Inflammatory macrophage treated with lipopolysaccharide for 1 hour (primary cell): ENCODE measurements at regions not wholly inside any gene's neighbourhood (a gene's known extent, or its start where the extent isn't known, plus 50 kb on each side); places are given as distances from the start of the nearest gene placed in this dataset.
"Not testable (repeated sequence)": the region's sequence is repeated elsewhere in the genome, so short reads cannot be mapped to it uniquely, and the experiment has no call there.

Experiments
- DNase-seq, 2 donors: peaks; one replicate each; pipeline ENCODE4 v3.0.0-alpha.2; 2020 to 2022

DNA sequence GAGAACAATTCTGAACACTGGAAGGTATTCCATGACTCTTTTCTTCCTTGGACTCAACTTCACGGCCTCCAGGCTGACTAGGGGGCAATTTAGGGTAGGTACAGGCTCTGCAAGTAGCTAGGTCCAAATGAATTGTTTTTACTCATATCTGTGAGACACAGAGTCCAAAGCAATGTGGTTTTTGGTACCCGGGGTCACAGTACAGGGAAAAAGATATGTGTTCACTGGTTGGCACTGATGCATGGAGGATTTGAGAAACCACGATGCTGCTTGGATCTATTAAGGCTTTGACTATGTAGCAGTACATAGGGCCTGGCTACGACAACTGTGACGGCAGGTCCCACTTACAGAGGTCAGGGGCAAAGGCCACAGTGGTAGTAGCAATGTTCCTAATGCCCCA, 200.6 kb downstream of the DUSP10 start:
- DNase-seq: no peak

GRCh38 chr1:221543529-221544120, 198.3 kb downstream of the DUSP10 start:
- DNase-seq: peak; percentile 44 to 45

DNA sequence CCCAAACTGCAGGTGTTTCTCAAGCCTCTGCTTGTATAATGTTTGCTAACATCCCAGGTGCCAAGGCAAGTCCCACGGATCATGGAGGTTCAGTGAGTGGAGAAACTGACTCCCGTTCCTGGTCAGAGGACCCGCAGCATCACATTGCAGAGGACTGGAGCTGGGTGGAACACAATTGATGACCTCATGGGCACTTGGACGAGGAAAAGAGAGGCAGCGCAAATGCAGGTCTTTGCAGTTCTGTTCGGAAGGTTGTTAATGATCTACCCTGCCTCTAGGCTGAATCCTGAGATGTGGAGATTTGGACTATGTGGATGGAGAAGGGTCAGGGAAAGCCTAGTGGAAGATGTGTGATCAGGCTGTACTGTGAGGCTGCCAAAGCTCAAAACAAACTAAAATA, 192.9 kb downstream of the DUSP10 start:
- DNase-seq: no peak

DNA sequence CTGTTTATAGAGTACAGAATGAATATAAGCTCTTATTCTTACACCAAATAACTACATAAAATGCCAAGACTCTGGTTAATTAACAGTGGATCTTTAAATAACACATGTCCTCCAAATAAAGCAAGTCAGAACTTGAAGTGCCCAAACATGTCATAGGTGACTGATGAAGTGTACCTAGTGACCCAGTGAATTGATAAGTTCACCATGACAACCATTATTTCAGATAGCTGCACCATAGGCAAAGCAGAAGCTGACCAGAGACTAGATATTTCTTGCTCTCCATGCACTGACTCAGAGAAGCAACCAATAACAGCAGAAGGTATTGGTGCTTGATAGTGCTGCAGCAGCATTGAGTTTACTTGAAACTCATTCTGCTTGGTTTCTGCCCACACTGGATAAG, 192.1 kb downstream of the DUSP10 start:
- no peak for DNase-seq

DNA sequence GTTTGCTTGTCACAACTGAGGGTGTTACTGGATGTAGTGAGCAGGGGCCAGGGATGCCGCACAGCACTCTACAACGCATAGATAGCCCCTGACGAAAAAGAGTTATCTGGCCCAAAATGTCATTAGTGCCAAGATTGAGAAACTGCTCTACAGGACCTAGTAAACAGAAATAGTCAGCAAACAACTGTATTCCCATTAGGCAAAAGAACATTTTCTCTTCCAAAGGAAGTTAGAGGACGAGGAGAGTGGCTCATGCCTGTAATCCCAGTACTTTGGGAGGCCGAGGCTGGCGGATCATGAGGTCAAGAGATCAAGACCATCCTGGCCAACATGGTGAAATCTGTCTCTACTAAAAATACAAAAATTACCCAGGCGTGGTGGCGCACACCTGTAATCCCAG, 189.1 kb downstream of the DUSP10 start:
- DNase-seq: not testable (repeated sequence)

DNA sequence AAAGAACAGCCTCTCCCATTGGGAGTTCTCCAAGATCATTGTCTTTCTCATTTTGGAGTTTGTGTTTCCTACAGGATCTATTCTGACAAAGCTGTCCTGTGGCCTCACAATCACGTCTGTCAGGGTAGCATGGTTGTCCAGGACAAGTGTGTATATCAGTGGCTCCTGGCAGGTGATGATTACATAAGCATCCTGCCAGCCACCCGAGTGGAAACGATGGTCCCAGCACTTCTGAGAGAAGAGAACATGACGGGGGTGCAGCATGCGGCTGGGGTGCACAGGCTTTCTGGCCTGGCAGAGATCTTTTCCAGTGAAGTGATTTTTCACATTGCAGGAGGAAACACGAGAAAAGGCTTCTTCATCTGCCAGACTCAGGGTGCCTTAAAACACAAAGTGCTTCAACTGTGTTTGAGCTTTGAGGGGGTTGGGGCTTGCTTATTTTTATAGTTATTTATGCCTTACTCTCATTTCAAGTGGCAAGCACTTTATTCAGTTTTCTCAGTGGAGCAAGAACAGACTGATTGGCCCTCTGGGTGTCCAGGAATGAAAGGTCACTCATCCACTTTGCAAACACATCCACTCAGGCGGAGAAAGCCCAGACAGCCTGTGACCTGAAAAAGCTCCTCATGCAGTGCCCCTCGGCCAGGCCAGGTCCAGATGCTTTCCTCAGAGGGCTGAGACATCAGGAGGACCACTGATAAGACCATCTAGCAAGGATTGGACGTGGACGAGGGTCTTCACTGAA, 186.0 kb downstream of the DUSP10 start:
- DNase-seq: no peak

- DNase-seq: no peak
Observed at GRCh38 chr1:221556435-221556834, 185.5 kb downstream of the DUSP10 start.

- DNase-seq: peak; percentile 24 to 25
Observed at GRCh38 chr1:221557013-221557412, 184.9 kb downstream of the DUSP10 start.

DNA sequence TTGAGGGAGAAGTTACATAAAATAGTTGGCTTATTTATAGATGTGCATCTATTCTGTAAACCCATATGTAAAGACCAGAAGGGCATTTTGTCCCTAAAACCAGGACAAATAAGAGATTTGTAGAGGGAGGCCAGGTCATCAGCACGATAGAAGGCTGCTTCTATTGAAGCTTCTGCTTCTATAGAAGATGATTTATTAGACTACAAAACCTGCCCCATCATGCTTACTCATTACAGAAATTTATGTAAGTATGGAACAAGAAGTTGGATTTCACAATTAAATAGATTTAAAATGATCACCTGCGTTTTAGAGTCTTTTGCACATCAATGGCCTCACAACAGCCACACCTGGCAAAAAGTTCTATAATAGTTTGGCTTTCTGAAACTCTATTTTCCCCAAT, 183.5 kb downstream of the DUSP10 start:
- no peak for DNase-seq

- peak; percentile 22 to 33 for DNase-seq
Observed at GRCh38 chr1:221559911-221560310, 182.0 kb downstream of the DUSP10 start.

- DNase-seq: no peak
Observed at GRCh38 chr1:221562542-221563475, 179.1 kb downstream of the DUSP10 start.

DNA sequence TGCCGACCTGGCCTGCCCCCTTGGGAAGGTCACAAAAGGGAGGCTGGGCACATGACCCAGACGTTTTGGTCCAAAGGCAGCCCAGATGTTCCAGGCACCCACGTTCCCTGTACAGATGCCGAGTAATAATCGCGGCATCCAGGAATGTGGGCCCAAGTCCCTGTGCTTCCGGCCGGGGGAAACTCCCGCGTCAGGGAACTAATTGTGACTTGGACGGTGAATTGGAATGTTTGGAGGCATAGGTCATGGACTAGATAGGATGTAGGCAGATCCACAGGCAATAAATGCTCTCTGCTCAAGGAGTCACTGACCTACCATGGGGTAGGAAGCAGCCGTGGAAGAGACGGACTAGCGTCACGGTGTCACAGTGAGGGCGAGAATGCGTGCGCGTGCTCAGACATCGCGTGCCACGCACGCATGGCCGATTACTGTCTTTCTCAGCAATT, 178.4 kb downstream of the DUSP10 start:
- no peak for DNase-seq

GRCh38 chr1:221564891-221565290, 177.0 kb downstream of the DUSP10 start:
- DNase-seq: no peak

- DNase-seq: no peak
Observed at GRCh38 chr1:221565711-221566110, 176.2 kb downstream of the DUSP10 start.

DNA sequence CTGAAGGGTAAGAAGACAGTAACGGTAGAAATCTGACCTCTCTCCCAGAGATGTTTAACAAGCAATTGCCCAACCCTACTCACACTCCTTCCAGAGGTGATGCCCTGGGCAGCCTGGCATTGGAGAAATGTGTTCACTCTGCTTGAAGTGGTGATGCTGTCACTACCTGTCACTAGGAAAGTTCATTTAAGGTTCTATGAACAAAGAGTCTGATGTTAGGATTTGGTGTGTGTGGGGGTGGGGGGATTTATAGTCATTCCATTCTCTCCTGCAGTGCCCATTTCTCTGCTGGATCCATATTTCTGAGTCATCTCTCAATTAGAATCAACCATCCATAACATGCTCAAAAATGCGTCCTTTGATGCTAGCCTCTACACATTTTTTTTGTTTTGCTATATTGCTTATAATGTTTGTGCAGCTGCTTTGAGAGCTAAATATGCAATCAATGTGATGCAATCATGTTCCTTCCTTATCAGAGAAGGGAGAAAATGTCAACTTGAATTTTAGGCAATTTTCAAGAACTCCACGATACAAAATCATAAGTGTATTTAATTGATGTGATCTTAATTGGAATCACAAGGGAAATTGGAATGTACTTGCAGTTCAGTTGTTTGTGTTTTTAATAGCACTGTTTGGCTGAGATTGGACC, 173.9 kb downstream of the DUSP10 start:
- peak in 1 of 2 donors; percentile 8 for DNase-seq

DNA sequence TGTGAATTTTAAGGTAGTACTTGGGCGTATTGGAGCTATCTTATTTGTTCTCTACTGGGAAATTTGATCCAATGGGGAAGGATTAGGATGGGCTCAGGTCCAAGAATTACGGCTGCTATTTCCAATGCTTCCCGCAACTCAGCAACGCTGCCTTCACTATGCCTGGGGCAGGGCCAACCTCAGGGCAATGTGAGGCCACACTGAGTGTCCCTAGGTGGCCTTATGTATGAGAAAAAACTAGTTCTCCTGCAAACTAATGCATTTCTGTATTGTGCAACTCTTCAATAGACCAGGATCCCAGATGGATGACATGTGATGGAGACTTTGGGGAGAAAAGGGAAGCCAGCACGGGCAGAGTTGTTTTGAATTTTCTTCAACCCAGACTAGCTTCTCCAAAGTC, 168.1 kb downstream of the DUSP10 start:
- no peak for DNase-seq

DNA sequence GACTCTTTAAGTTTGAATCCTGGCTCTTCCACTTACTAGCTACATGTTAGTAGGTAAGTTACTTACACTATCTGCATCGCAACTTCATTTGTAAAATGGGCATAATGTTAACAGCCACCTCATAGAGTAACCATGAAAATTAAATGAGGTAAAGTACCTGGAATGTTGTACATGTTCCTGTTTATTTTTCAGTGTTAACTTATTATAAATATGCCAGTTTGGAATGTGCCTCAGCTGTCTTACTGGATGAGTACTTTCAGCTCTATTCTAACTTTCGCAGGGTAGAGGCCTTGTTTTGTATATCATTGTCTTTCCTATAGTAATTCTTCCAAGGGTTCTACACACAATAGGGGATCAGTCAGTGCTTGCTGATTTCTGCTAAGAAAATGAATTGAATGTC, 167.4 kb downstream of the DUSP10 start:
- no peak for DNase-seq

DNA sequence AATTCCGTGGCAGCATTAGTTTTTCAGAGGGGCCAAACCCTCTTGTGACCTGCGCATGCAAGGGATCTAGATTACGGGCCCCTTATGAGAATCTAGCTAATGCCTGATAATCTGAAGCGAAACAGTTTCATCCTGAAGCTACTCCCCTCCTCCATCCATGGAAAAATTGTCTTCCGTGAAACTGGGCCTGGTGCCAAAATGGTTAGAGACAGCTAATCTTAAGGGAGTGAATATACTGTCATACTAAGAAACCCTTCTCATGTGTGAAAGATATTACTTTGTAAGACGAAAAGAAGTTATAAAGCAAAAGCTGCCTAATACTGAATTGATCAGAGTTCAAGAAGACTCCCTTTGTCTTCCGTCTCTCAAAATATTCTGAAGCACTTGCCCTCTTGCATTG, 166.3 kb downstream of the DUSP10 start:
- no peak for DNase-seq

DNA sequence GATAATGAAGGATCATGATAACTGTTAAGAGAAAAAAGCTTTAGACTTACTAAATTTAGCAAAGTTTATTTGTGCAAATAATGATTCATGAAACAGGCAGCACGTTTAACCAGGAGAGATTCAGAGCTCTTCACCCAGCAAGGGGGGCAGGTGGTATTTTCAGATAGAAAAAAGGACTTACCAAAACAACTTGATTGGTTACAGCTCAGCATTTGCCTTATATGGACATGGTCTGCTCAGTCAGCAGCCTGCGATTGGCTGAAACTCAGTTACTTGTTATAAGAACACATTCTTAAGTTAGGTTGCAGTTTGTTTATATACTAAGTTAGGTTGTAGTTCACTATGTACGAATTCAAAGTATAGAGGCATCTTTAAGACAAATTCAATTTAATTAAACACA, 165.6 kb downstream of the DUSP10 start:
- no peak for DNase-seq

DNA sequence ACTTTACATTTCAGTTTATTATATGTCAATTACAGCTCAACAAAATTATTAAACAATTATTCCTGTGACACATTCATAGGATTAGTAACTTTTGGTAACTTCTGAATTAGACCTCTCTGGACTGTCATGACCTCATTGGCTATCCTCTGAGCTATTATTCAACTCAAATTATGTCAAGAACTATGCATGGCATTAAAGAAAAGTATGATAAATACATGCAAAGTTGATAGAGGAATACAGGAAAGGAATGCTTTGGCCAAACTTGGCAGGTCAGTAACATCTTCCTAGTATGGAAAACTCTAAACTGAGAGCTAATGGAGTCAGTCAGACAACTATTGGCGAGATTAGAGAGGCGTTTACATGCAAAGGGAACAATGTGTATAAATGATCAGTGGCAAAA, 158.4 kb downstream of the DUSP10 start:
- DNase-seq: no peak

GRCh38 chr1:221587013-221587412, 154.9 kb downstream of the DUSP10 start:
- not testable (repeated sequence) for DNase-seq

GRCh38 chr1:221591250-221591649, 150.6 kb downstream of the DUSP10 start:
- not testable (repeated sequence) for DNase-seq

- no peak for DNase-seq
Observed at GRCh38 chr1:221594576-221594975, 147.3 kb downstream of the DUSP10 start.
